Astrocyte (in vitro differentiated cells and primary cell): ENCODE measurements at regions not wholly inside any gene's neighbourhood (a gene's known extent, or its start where the extent isn't known, plus 50 kb on each side); places are given as distances from the start of the nearest gene placed in this dataset.

Experiments used
- DNase-seq: peaks from one replicate; pipeline ENCODE4 v3.0.0-alpha.2; 2010; ENCODE audit warnings: low read depth
- FAIRE-seq: peaks from 2 replicates; lab custom pipeline; 2011; peaks lifted over from hg19 to GRCh38; lab: Jason Lieb, UNC
- H2AFZ ChIP-seq: 2 replicates; pipeline ENCODE4 v1.6.0; 2012; ENCODE audit warnings: low read depth, low read length, inconsistent platforms
- H3K27ac ChIP-seq: 2 replicates; pipeline ENCODE4 v1.5.1; 2011; ENCODE audit warnings: low read depth, low read length, inconsistent platforms
- H3K27me3 ChIP-seq: 2 replicates; pipeline ENCODE4 v1.6.0; 2011; ENCODE audit warnings: low read length, inconsistent platforms; ENCODE audit not compliant: insufficient read depth
- H3K36me3 ChIP-seq: 2 replicates; pipeline ENCODE4 v1.5.1; 2011; ENCODE audit warnings: low read length, inconsistent platforms; ENCODE audit not compliant: insufficient read depth
- H3K4me1 ChIP-seq: 2 replicates; pipeline ENCODE4 v1.5.1; 2011; ENCODE audit warnings: low read length, inconsistent platforms; ENCODE audit not compliant: insufficient read depth
- H3K4me2 ChIP-seq: 2 replicates; pipeline ENCODE4 v1.6.0; 2012; ENCODE audit warnings: low read length, inconsistent platforms
- H3K4me3 ChIP-seq: 2 replicates; pipeline ENCODE4 v1.5.1; 2011; ENCODE audit warnings: low read depth, mild to moderate bottlenecking, low read length, inconsistent platforms; ENCODE audit not compliant: insufficient read depth
- H3K79me2 ChIP-seq: 2 replicates; pipeline ENCODE4 v1.6.0; 2012; ENCODE audit warnings: mild to moderate bottlenecking, low read length, inconsistent platforms; ENCODE audit not compliant: insufficient read depth
- H3K9ac ChIP-seq: 2 replicates; pipeline ENCODE4 v1.6.0; 2012; ENCODE audit warnings: mild to moderate bottlenecking, low read length, inconsistent platforms
- H3K9me3 ChIP-seq: 2 replicates; pipeline ENCODE4 v1.5.1; 2012; ENCODE audit warnings: low read depth, mild to moderate bottlenecking, low read length, inconsistent platforms; ENCODE audit not compliant: insufficient read depth
- H4K20me1 ChIP-seq: 2 replicates; pipeline ENCODE4 v1.6.0; 2012; ENCODE audit warnings: low read length, inconsistent platforms; ENCODE audit not compliant: insufficient read depth
- H3K27ac Mint-ChIP-seq: one replicate; pipeline ENCODE4 v1.8.0; 2021; ENCODE audit warnings: mild to moderate bottlenecking, mixed read lengths; ENCODE audit not compliant: unreplicated experiment
- H3K27me3 Mint-ChIP-seq: one replicate; pipeline ENCODE4 v1.8.0; 2021; ENCODE audit warnings: low read depth, mixed read lengths; ENCODE audit not compliant: unreplicated experiment
- H3K36me3 Mint-ChIP-seq: one replicate; pipeline ENCODE4 v1.8.0; 2021; ENCODE audit warnings: low read depth, mixed read lengths; ENCODE audit not compliant: unreplicated experiment
- H3K4me1 Mint-ChIP-seq: one replicate; pipeline ENCODE4 v1.8.0; 2021; ENCODE audit warnings: low read depth, mixed read lengths; ENCODE audit not compliant: unreplicated experiment
- H3K4me3 Mint-ChIP-seq: one replicate; pipeline ENCODE4 v1.8.0; 2021; ENCODE audit warnings: mild to moderate bottlenecking, moderate library complexity, mixed read lengths; ENCODE audit not compliant: unreplicated experiment
- H3K9me3 Mint-ChIP-seq: one replicate; pipeline ENCODE4 v1.8.0; 2021; ENCODE audit warnings: mild to moderate bottlenecking, mixed read lengths; ENCODE audit not compliant: unreplicated experiment
- EZH2 ChIP-seq: IDR thresholded peaks from 2 replicates; pipeline ENCODE4 v1.6.1; 2012; ENCODE audit warnings: mild to moderate bottlenecking, low read length, inconsistent platforms; ENCODE audit not compliant: insufficient read depth
- TF ChIP-seq, protein P1 (sequence below): IDR thresholded peaks from 2 replicates; pipeline ENCODE4 v1.5.1; 2011; ENCODE audit warnings: low read depth, mild to moderate bottlenecking, inconsistent platforms, low read length, moderate library complexity; ENCODE audit not compliant: insufficient read depth

DNA sequence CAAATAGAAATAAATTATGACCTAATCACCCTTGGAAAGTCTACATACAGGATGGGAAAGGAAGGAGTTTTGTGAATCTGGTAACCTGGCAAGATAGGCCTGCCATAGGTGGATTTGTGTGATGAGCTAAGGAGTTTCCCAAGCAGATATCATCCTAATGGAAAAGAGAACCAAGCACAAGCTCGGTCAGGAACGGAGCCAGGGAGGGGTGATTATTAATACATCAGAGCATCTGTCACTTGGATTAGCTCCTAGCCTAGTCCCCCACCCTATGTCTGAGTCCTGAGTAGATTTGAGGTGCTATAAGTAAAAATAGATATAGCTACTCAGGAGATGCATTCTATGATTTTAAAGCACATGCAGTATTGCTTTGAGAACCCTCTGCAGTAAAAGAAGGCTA is 57.3 kb upstream of the SMARCA2 start:
- Histone ChIP-seq H3K9me3 (no peaks in the 10 kb centered on the region), H3K4me2 (no peak overlapping the region), H3K27me3 (no peaks in the 10 kb centered on the region), H2AFZ (no peak overlapping the region), H3K9ac (no peak overlapping the region), H4K20me1 (no peaks in the 10 kb centered on the region), H3K4me1 (no peaks in the 10 kb centered on the region), H3K36me3 (no peaks in the 10 kb centered on the region), H3K27ac (no peak overlapping the region), H3K79me2 (no peaks in the 10 kb centered on the region), H3K4me3 (no peak overlapping the region)
- no peaks in the 10 kb centered on the region for H3K4me1 Mint-ChIP-seq
- H3K9me3 Mint-ChIP-seq, result no peaks in the 10 kb centered on the region
- no peak for DNase-seq
- peaks cover 3% of the 10 kb centered on the region for H3K27me3 Mint-ChIP-seq
- FAIRE-seq, result no peak
- H3K27ac Mint-ChIP-seq, result no peak overlapping the region
- no peaks in the 10 kb centered on the region for H3K36me3 Mint-ChIP-seq
- TF ChIP-seq EZH2, result no peak
- TF ChIP-seq, protein P1, sequence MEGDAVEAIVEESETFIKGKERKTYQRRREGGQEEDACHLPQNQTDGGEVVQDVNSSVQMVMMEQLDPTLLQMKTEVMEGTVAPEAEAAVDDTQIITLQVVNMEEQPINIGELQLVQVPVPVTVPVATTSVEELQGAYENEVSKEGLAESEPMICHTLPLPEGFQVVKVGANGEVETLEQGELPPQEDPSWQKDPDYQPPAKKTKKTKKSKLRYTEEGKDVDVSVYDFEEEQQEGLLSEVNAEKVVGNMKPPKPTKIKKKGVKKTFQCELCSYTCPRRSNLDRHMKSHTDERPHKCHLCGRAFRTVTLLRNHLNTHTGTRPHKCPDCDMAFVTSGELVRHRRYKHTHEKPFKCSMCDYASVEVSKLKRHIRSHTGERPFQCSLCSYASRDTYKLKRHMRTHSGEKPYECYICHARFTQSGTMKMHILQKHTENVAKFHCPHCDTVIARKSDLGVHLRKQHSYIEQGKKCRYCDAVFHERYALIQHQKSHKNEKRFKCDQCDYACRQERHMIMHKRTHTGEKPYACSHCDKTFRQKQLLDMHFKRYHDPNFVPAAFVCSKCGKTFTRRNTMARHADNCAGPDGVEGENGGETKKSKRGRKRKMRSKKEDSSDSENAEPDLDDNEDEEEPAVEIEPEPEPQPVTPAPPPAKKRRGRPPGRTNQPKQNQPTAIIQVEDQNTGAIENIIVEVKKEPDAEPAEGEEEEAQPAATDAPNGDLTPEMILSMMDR, result no peak
- no peak overlapping the region for H3K4me3 Mint-ChIP-seq

DNA sequence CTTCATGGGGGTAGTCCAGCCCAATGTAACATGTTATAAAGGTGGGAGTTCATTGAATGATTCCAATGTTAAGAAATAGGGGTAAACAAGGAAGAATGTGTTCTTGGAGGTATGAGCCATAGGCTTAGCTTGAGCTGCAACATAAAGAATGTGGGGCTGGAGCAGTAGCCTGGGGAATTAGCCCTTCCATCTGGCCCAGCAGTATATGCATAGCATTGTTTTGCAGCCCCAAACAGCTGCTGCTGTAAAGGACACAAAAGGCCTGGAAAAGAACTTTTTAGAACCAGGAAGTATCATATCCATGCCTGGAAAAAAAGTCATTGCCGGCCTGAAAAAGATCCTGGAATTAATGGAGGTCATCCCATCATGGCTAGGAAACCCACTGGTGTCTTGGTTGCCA is 55.8 kb upstream of the SMARCA2 start:
- no peak overlapping the region for H3K27ac ChIP-seq
- no peaks in the 10 kb centered on the region for H3K36me3 ChIP-seq
- Mint-ChIP-seq H3K27me3 (peaks cover 3% of the 10 kb centered on the region), H3K9me3 (no peaks in the 10 kb centered on the region), H3K4me1 (no peaks in the 10 kb centered on the region), H3K36me3 (no peaks in the 10 kb centered on the region), H3K27ac (no peak overlapping the region), H3K4me3 (no peak overlapping the region)
- H3K9ac ChIP-seq, result no peak overlapping the region
- no peaks in the 10 kb centered on the region for H3K79me2 ChIP-seq
- H3K4me2 ChIP-seq, result no peak overlapping the region
- TF ChIP-seq, protein P1, result no peak
- no peak for TF ChIP-seq EZH2
- H3K9me3 ChIP-seq, result no peaks in the 10 kb centered on the region
- H4K20me1 ChIP-seq, result no peaks in the 10 kb centered on the region
- H3K4me1 ChIP-seq, result no peaks in the 10 kb centered on the region
- H2AFZ ChIP-seq, result no peak overlapping the region
- FAIRE-seq, result no peak
- H3K27me3 ChIP-seq, result no peaks in the 10 kb centered on the region
- H3K4me3 ChIP-seq, result no peak overlapping the region
- DNase-seq, result no peak

DNA sequence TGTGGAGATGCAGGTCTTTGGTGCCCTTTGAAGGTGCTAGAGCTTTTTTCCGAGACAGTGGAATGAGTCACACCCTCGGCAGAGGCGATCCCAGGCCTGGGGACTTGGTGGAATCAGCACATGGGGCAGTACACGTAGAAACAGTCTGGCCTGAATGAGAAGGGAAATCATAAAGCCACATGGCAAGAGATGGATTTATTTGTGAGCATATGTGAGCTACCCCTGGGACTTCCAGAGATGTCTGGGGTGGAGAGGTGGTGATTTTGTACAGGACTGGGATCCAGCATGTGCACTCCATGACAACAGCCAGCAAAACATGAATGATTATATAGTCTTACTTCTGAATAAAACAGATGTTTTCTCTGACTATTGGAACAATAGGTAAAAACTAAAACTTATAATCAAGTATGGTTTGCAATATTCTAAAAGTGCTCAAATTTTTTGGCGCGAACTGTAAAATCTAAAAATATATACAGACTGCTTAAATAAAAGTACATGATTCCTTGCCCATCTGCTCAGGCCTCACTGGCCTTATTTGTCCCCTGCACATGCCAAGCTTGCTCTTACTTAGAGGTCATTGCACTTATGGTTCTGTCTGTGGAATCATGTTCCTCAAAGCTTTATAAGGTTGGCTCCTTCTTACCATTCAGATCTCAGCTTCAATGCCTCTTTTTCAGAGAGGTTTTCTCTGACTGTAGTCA is 54.7 kb upstream of the SMARCA2 start:
- H2AFZ ChIP-seq, result no peak overlapping the region
- Mint-ChIP-seq H3K27ac (no peak overlapping the region), H3K27me3 (peaks cover 3% of the 10 kb centered on the region), H3K4me1 (no peaks in the 10 kb centered on the region), H3K9me3 (no peaks in the 10 kb centered on the region), H3K4me3 (no peak overlapping the region), H3K36me3 (no peaks in the 10 kb centered on the region)
- H3K27me3 ChIP-seq, result no peaks in the 10 kb centered on the region
- no peak for TF ChIP-seq EZH2
- TF ChIP-seq, protein P1, result no peak
- no peaks in the 10 kb centered on the region for H3K4me1 ChIP-seq
- H4K20me1 ChIP-seq, result no peaks in the 10 kb centered on the region
- H3K4me2 ChIP-seq, result no peak overlapping the region
- FAIRE-seq, result no peak
- H3K79me2 ChIP-seq, result no peaks in the 10 kb centered on the region
- H3K9me3 ChIP-seq, result no peaks in the 10 kb centered on the region
- no peaks in the 10 kb centered on the region for H3K36me3 ChIP-seq
- no peak overlapping the region for H3K9ac ChIP-seq
- no peak for DNase-seq
- no peak overlapping the region for H3K4me3 ChIP-seq
- no peak overlapping the region for H3K27ac ChIP-seq
